ENCODE measurements at regions not wholly inside any gene's neighbourhood (a gene's known extent, or its start where the extent isn't known, plus 50 kb on each side); places are given as distances from the start of the nearest gene placed in this dataset.

DNA sequence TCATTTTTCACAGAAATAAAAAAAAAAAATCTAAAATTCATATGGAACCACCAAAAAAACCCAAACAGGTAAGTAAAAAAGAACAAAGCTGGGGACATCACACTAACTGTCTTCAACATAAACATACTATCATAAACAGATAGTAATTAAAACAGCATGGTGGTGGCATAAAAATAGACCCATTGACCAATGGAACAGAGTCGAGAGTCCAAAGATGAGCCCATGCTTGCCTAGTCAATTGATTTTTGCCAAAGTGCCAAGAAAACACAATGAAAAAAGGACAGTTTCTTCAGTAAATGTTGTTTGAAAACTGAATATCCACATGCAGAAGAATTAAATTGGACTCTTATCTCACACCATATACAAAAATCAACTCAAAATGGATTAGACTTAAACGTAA is 513.2 kb upstream of the PHF14 start:
- no peak for TF ChIP-seq POLR2A (IDR thresholded peaks at IDR 0.05; ENCODE audit: low read length)
- no peak for TF ChIP-seq GATA1 (IDR thresholded peaks at IDR 0.05; ENCODE audit: low read depth, low read length)

Data from erythroblast (primary cell).